ENCODE measurements at regions not wholly inside any gene's neighbourhood (a gene's known extent, or its start where the extent isn't known, plus 50 kb on each side); places are given as distances from the start of the nearest gene placed in this dataset.
"Not testable (repeated sequence)": the region's sequence is repeated elsewhere in the genome, so short reads cannot be mapped to it uniquely, and the experiment has no call there.

DNA sequence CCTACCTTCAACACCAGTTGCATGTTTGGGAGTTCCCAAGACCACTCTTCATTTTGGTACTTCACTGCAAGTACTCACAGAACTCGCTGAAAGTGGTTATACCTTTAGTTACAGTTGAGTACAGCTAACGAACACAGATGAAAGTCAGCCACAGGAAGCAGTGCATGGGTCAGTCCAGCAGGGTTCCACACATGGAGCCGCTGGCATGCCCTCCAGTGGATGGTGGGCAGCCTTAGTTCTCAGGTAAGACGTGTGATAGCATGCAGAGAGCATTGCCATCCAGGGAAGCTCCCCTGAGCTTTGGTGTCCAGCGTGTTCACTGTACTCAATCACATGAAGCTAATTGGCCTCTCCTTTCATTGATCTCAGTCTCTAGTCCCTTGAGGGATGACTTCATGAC lies 815.3 kb downstream of the RNF144A start:
- DNase-seq: no peak

DNA sequence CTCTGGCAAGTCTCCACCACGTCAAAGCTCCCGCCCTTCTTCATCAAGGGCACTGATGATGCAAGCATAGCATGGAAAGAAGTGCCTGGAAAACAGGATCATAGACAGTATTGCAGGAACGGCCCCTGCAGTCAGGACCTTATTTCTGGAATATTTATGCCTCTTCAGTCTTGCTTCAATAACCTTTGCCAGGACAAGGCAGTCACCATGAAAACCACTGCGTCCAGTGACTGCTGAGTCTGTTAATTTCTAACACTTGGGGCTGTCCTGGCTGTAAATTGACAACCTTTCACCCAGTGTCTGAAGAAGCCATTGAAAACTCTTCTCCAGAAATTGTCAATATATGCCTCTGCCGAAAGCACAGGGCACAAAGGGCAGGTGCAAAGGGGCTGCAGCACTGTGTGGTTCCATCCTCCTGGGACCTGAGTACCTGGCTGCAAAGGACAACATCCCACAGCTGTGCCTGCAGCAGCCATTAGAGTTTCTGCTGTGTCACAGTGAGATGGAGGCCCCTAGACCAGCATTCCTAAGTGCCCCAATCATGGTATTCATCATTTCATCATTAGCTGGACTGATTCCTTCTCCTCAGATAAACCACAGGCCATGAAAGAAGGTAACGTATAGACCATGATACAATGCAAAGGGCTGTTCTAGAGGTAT lies 819.6 kb downstream of the RNF144A start:
- DNase-seq: no peak

DNA sequence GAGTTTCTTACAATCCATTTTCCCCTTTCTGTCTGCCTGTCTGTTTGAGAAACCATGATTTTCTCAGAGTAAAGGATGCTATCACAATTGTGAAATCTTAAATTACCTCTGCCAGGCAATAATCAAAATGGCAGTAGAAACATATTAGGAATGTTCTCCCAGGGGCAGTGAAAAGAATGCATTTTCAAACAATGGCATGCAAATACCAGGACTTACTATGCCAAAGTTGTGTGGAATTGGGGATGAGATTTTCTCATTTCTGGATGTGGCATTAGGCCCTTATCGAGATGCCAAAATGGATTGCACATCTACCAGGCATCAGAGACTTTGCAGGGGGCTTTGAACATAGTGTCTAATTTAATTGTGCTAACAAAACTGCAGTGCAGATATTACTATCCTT lies 821.4 kb downstream of the RNF144A start:
- no peak for DNase-seq

DNA sequence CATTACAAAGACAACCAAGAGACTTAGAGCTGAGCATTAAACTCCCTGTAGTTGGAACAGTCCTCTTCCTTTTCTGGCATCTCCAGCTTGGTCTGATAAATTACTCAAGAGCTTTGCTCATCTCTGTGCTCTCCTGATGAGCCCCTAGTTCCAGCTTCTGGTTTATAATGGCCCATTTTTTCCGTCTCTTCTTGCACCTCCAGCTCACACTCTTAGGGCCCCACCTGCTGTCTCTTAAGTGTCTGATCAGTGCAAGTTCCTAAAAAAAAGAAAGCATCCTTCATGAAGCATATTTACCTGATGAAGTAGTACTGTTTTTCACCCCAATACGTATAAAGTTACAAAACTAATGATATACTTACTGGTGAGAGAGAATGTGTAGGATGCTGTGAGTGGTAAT lies 822.9 kb downstream of the RNF144A start:
- no peak for DNase-seq

DNA sequence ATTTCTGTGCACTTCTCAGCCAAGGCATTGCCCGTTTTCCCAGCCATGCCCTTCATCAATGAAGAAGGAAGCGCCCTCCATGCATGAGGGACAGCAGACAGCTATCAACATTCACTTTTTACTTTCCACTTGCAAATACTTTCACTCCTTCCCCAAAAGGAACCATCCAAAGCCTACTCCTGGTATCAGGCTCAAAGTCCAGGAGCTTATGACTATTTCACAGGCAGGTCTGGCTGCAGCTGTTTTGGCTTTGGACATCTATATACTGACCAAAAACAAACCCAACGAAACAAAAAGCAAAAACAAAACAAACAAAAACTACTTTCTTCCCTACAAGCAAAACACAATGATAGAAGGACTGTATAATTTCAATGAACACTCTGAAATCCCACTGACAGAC lies 825.1 kb downstream of the RNF144A start:
- no peak for DNase-seq

DNA sequence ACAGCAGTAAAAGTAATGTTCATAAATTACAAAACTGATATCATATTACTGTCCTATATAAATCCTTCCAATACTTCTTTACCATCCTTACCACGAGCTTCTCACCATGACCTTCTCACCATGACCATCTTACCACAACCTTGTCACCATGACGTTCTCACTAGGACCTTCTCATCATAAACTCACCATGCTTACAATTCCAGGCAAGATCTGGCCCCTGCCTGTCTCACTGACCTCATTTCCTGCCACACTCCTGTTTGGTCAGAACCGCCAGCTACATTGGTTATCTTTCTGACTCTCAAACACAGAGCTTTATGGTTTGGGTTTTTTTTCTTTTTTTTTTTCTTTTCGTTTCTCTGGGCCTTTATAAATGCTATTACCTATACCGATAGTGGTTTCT lies 827.6 kb downstream of the RNF144A start:
- no peak for DNase-seq

DNA sequence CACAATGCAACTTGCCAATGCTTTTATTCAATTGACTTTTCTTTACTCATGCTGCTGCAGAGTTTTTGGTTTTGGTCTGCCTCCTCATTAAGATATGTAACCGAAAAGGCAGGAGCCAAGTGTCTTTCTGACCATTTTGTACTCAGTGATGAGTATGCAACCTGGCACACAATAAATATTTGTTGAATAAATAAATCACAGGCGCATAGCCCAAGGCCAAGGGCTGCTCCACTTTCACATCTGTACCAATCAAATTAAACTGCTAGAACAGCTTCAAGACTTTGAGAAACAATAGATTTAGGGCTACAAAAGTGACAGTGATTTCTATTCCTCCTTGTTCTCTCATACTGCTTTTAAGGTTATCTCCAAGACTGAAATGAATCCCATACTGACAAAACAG lies 828.2 kb downstream of the RNF144A start:
- no peak for DNase-seq

DNA sequence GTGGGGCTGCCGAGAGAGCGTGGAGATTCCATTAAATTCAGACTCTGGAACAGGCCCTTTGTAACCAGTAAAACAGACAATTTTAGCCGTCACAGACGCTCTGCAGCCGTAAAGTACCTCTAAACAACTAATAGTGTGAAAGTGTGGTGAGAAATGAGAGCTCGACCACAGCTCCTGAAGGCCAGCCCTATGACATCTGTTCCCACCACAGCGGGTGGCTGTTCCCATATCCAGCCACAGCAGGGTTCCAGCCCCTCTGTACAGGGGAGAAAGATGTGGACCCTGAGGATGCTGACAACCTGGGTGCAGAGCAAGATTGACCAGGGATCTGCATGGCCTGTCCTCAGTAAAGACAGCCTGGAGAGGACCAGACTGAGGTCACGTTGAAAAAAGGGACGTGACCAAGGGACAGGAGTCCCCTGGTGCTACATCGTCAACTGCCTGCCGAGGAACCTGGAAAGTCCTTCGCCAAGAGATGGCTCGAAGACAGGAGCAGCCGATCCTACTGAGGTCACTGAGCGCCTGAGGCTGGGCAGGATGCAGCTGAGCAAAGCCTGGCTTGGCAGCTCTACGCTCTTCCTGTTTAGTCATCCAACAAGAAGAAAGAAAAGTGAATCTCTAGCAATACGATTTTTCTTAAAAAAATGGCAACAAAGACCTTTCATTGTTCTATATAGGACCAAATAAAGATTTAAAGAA lies 831.7 kb downstream of the RNF144A start:
- no peak for DNase-seq

DNA sequence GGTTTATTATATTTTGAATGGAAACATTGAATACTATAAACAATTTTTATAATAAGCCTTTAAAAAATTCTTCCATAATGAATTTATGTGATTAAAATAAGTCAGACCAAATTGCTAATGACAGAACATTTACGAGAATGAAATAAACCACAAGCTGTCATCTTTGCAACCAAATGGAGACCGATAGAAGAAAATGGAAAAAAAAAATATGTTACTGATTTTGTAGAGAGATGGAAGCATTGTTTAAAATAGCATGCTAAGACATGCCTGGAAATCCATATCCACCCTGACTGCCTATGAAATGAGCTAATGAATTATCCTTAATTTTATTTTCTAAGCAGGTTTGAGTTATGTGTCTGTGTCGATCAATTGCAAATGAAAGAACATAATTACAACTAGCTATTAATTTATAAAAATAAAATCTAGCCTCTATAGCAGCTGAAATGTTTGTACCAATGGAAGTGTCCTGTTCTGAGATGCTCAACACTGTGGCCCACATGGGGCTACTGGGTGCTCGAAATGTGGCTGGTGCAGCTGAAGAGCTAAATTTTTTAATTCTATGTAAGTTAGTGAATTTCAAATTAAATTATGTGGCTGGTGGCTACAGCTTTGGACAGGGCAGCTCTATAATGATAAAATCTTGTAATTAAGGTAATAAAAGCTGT lies 832.8 kb downstream of the RNF144A start:
- DNase-seq: no peak

DNA sequence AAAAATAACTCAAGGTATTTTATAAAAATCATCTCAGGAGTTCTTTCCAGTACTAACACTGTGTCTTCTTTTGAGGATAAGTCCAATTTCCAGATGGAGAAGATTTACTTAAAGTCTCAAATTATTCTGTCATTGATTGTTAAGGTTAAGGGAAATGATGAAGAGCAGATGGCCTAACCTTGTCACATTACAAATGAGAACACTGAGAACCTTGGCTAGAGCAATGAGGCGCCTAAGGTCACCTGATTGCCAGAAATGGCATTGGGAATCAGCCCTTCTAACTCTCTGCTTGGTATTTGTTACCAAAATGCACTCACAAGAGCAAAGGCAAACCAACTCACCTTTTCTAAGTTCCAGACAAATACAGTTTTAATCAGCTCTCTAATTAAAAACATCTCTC lies 835.1 kb downstream of the RNF144A start:
- DNase-seq: no peak

DNA sequence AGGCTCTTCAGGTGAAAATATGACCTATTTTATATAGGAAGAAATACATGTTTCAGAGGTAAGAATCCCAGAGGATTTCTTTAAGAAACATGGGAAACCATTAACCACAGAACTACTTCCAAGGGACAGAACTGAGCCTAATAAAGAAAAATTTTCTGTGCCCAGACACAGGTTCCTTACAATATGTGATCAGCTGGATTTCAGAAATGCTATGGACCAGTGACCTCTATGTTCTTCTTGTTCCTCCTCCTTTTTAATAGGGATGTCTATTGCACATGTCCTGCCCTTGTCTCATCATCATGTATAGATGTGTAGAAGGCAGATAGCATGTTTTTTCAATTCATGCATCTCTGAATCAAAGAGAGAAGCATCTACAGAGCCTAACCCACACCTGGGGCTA lies 836.6 kb downstream of the RNF144A start:
- DNase-seq: no peak

DNA sequence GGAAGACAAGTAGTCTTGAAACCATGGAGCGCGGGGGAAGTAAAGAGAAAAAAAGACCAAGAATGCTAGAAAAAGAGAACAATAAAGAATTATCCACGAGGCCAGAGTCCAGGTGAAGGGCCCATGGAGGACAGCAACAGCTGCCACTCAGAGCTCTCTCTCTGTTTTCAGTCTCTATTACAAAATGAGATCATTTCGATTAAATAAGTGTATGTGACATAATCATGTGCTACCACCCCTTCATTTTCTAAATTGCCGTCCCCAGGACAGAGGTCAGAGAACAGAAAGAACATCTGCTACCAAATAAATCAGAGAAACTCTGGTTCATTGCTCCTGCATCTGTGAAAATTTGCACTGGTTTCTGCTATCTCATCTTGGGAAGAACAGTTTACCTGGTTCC lies 838.7 kb downstream of the RNF144A start:
- no peak for DNase-seq

DNA sequence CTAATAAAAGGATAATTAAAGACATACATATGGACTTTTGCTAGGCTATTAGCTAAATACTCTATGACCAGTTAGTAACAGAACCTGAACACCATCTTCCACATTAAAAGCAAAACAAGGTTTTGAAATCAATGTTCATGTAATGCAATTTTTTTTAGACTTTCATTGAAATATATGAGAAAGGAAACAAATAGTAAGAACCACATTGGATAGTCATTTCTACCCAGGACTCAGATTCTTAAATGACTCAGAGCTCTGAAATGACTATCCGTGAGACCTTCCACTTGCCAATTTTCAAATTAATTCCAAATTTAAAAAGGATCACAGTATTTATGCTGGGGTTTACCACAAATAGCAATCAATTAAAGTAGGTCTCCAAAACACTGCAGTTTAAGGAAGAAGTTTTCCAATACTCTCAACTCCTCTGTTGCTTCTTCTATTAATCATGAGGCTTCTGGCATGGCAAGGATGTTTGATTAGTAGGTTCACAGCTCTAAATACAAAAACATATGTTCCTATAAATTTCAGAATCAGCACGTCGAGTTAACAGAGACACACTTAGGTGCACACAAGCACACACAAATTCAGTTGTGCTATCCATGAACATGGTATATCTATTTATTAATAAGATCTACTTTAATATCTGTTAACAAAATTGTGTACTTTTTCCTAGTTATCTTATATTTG lies 841.0 kb downstream of the RNF144A start:
- no peak for DNase-seq

DNA sequence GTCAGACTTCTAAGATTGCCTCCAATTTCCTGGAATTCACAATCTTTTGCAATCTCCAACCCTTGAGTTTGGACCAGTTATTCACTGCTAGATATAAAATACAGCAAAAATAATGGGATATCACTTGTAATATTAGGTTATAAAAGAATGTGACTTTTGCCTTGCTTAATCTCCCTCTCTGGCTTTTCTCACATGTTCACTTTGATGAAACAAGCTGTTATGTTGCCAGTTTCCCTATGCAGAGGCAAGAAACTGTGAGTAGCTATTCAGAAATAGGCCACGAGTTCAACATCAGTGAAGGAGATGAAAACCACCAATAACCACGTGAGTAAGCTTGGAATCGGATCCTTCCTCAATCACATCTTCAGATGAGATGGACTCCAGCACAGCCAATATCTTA lies 842.7 kb downstream of the RNF144A start:
- no peak for DNase-seq

DNA sequence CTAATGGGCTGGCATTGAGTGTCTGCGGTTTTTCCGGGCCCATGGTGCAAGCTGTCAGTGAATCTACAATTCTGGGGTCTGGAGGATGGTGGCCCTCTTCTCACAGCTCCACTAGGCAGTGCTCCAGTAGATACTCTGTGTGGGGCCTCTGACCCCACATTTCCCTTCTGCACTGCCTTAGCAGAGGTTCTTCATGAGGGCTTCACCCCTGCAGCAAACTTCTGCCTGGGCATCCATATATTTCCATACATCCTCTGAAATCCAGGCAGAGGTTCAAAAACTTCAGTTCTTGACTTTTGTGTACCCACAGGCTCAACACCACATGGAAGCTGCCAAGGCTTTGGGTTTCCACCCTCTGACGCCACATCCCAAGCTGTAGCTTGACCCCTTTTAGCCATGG lies 846.2 kb downstream of the RNF144A start:
- DNase-seq: not testable (repeated sequence)

DNA sequence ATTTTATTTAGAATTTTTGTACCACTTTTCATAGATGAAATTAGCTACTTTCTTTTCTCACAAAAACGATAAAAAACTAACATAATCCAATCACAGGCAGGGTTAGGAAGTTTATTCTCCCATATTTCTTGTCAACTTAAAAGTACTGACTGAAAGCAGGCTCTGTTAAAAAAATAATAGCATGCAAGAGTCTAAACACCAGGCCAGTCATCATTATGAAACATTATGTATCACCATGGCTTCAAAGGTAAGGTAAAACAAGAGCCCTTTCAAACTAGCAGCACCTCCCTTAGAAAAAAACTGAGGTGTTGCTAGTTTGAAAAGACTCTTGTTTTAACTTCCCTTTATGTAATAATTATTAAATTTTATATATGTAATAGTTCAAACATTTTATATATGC lies 848.0 kb downstream of the RNF144A start:
- DNase-seq: no peak

DNA sequence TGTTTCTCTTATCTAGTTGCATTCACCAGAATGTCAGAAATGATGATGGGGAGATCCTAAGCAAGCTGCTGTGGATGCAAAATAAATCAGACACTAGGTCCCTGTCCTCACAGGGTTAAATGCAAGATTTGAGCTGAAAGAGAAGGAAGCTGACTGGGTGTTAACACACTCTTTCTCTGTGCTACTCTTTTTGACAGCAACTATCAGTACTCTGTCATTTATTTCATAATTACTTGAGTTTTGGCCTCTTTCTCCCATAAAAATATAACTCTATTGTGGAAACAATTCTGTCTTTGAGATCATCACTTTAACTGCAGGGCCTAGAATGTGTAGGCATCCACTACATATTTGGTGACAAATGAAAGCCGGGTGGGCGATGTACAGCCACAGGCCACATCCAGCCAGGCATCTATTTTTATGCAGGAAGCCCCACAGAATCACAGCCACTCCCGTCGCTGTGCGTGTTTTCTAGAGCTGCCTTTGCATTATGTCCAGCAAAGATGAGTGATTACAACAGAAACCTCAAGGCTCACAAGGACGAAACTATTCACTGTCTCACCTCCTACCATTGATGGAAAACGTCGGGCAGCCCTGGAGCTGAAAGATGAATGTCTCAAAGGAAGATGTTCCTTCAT lies 849.0 kb downstream of the RNF144A start:
- no peak for DNase-seq

DNA sequence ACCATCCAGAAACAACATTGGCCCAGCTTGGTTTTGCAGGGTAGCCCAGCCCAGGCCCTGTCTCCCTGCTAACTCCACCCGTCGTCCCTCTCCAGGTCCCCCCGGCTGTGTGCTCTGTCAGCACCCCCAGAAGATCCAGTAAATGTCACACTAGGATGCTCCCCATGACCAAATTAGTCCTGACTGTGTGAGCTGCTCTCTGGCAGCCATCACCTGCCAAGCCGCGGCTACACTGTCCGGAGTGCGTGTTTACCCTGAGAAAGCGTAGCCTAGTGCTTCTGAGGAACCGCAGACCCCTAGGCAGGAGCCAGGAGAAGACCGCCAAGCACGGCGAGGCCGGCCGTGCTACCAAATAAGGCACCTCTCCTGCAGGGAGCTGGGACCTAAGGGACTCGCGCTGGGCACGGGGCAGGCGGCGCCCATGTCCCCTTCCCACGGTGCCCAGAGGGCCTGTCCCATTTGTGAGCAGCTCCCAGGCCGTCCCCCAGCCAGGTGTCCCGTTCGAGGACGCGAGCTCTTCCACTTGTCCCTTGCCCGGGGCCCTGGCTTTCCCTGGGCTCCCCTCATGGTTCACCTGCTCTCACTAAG lies 849.9 kb downstream of the RNF144A start:
- no peak for DNase-seq

DNA sequence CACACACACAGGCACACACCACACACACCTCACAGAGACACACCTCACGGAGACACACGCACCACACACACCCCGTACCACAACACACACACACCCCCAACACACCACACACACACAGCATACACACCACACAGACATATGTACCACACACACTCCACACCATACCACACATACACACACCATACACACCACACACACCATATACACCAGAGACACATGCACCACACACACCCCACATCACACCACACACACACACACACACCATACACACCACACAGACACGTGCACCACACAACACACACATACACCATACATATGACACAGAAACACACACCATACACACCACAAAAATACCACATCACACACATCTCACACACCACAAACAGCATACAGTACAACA lies 850.7 kb downstream of the RNF144A start:
- DNase-seq: no peak

DNA sequence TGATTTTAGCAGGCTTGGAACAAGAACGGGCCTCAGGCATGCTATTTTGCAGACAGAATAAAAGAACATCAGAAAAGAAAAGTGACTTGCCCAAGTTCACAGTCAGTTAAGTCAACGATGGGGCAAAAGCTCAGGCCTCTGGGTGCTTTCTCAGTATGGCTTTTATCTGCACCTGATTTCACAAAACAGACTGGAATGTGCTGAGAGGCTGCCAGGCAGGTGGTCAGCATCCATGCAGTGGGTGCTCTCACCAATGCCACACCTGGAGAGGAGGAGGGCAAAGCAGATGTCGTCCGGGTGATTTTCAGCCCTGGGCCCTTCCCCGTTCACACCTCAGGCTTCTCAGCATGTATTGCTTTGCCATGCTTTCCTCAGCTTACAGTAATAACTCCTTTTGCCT lies 854.6 kb downstream of the RNF144A start:
- DNase-seq: no peak

DNA sequence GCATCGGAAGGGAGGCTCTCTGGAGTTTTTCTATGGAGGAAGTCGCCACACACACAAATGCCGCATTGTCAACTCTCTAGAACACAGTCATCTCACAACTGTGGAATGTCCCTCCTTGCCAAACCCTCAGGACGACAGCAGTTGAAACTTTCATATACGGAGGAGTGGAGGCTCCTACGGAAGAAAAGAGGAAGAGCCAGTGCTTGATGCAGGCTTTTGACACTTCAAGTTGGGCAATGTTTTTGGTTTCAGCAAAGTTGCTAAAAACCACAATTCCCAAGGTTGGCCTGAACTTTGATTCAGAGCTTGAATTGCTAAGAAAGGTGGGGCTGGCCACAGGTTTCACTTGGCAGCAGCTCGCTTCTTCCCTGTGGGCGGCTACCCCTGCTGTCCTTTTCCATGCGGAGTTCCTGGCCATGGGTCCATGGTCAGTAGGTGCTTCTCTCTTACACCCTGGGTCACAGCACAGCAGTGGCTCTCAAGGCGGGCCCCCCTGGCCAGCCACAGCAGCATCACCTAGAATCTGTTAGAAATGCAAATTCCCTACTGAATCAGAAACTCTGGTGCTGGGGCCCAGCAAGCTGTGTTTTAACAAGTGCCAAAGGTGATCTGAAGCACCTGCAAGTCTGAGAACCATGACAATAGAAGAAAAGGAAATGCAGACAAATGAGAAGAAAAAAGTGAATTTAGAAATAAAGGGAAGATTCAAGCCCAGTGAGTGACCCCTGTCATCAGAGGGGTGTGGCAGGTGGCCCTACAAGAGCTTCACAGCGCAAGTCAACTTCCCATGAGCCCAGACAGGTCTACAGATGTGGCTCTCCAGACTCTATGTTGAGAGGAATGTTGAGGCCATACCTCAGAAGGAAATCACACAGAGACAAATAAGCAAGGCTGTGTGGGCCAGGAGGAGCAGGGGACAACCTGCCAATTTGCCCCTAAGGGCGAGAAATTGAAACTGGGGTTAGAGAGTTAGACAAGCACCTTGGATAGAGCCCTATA lies 856.4 kb downstream of the RNF144A start:
- DNase-seq: peak; percentile 70

DNA sequence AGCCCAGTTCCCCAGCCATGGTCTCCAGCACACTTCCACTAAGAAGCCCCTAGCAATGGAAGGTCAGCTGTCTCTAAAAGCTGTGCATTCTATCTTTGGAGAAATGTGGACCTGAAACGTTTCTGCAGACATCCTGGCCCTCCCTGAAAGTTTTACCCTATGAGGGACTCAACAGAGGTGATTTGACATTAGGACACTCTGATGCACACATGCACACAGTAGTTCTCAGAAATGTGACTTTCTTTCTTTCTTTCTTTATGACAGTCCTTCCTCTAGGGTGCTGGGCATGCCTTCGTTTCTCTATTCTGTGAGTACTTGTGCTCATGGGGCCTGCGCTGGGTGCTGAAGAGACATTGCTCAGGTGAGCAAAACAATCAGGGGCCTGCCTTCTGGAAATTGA lies 857.3 kb downstream of the RNF144A start:
- DNase-seq: no peak
